ENCODE measurements at regions not wholly inside any gene's neighbourhood (a gene's known extent, or its start where the extent isn't known, plus 50 kb on each side); places are given as distances from the start of the nearest gene placed in this dataset.

- no peak overlapping the region for H3K4ac ChIP-seq (replicated peaks; ENCODE audit: insufficient read length, low read depth, low read length)
- no peak overlapping the region for H2BK5ac ChIP-seq (ENCODE audit: low read depth, low read length)
- H3K27me3 ChIP-seq (replicated peaks in 1 of 4; ENCODE audit: control insufficient read depth in 3 of 4, extremely low read depth in 1 of 4, insufficient read depth in 3 of 4, low read length in 3 of 4) = no peaks in the 10 kb centered on the region
- H3K4me2 ChIP-seq (ENCODE audit: insufficient read depth in 1 of 2, low read depth in 2 of 2, low read length in 2 of 2) = no peak overlapping the region
- DNase-seq (ENCODE audit: low read depth in 1 of 2, low spot score in 2 of 2) = no peak
- no peak overlapping the region for H3K14ac ChIP-seq (ENCODE audit: insufficient read length)
- TF ChIP-seq EZH2 (IDR thresholded peaks at IDR 0.05; ENCODE audit: low read depth, low read length, severe bottlenecking) = no peak
- TF ChIP-seq TCF12 (IDR thresholded peaks at IDR 0.05; ENCODE audit: low read depth, low read length) = no peak
- no peak for TF ChIP-seq SP1 (IDR thresholded peaks at IDR 0.05; ENCODE audit: low read depth, low read length)
- TF ChIP-seq USF2 (IDR thresholded peaks at IDR 0.05; ENCODE audit: low read length) = no peak
- no peak for TF ChIP-seq ATF3 (IDR thresholded peaks at IDR 0.05; ENCODE audit: insufficient read depth, low read depth, low read length)
- TF ChIP-seq PHF8 (conservative IDR thresholded peaks at IDR 0.05; ENCODE audit: low read depth, low read length) = no peak
- no peak for TF ChIP-seq CTBP2 (IDR thresholded peaks at IDR 0.05; ENCODE audit: borderline replicate concordance, insufficient read depth, insufficient read length, low read length)
- no peak overlapping the region for H2AFZ ChIP-seq (ENCODE audit: low read length)
- ChIA-PET POLR2A (ENCODE audit: partially characterized antibody) (no interaction called here), CTCF (ENCODE audit: partially characterized antibody) (interaction anchor here (0.6 to 1.7 kb wide), 2 partner anchors 29 to 358 kb away, joined by 3 to 4 read pairs; no protein-coding TSS in a partner anchor)
- no peak overlapping the region for H2BK15ac ChIP-seq (ENCODE audit: low read length)
- H2BK12ac ChIP-seq (ENCODE audit: low read depth, low read length) = no peak overlapping the region
- FAIRE-seq = no peak
- no peaks in the 10 kb centered on the region for H3K79me1 ChIP-seq (ENCODE audit: low read depth, low read length)
- H3K27ac ChIP-seq (ENCODE audit: low read depth, low read length) = no peak overlapping the region
- no peak overlapping the region for H3K23ac ChIP-seq (ENCODE audit: insufficient read length)
- no peaks in the 10 kb centered on the region for H4K20me1 ChIP-seq (replicated peaks in 1 of 2; ENCODE audit: control insufficient read depth in 1 of 2, insufficient read depth in 2 of 2, low read length in 2 of 2)
- H2BK20ac ChIP-seq (ENCODE audit: low read length) = no peak overlapping the region
- H3K9me3 ChIP-seq (ENCODE audit: insufficient read depth in 2 of 2, low read depth in 1 of 2, low read length in 1 of 2) = no peaks in the 10 kb centered on the region
- H3K18ac ChIP-seq (ENCODE audit: extremely low read depth, low read length) = no peak overlapping the region
- H3K79me2 ChIP-seq (ENCODE audit: control insufficient read depth in 1 of 2, insufficient read depth in 2 of 2, low read length in 2 of 2) = no peaks in the 10 kb centered on the region
- no peak overlapping the region for H3K56ac ChIP-seq (replicated peaks; ENCODE audit: insufficient read length, low read depth, low read length)
- H4K5ac ChIP-seq (ENCODE audit: insufficient read length, low read depth, low read length) = no peak overlapping the region
- H4K8ac ChIP-seq (ENCODE audit: extremely low read depth, insufficient read depth, low read length) = no peak overlapping the region
- H3K4me1 ChIP-seq (replicated peaks in 1 of 4; ENCODE audit: control insufficient read depth in 3 of 4, insufficient read depth in 4 of 4, low read length in 3 of 4) = no peaks in the 10 kb centered on the region
- H3K36me3 ChIP-seq (ENCODE audit: control insufficient read depth in 2 of 4, insufficient read depth in 4 of 4, low read length in 3 of 4) = no peaks in the 10 kb centered on the region
- 87% methylated on average over 1 of the region's 1 CpG; no CpG with 5 or more reads in 1 of the 2 experiments for WGBS, 2 experiments (ENCODE audit: extremely low coverage in 1 of 2, insufficient coverage in 1 of 2, insufficient read length in 1 of 2, insufficient replicate concordance in 2 of 2, low coverage in 1 of 2, low lambda C conversion rate in 2 of 2, missing lambda C conversion rate in 1 of 2)
- H2AK5ac ChIP-seq (ENCODE audit: low read depth, low read length) = no peak overlapping the region
- no peak overlapping the region for H3K4me3 ChIP-seq (ENCODE audit: extremely low read depth in 1 of 4, insufficient read depth in 2 of 4, low read depth in 3 of 4, low read length in 4 of 4)
- H4K91ac ChIP-seq (replicated peaks; ENCODE audit: insufficient read length, low read length) = no peak overlapping the region
- no peaks in the 10 kb centered on the region for H3K23me2 ChIP-seq (ENCODE audit: low read depth, low read length)
- no peak overlapping the region for H3K9ac ChIP-seq (replicated peaks in 1 of 4; ENCODE audit: extremely low read depth in 1 of 4, low read depth in 3 of 4, low read length in 3 of 4)
- H2BK120ac ChIP-seq (replicated peaks; ENCODE audit: low read depth, low read length) = no peak overlapping the region
Measured at GRCh38 chr9:7996558-7996957, 197.0 kb upstream of the DMAC1 start.
